H9 (cell line): ENCODE measurements at regions not wholly inside any gene's neighbourhood (a gene's known extent, or its start where the extent isn't known, plus 50 kb on each side); places are given as distances from the start of the nearest gene placed in this dataset.

Experiments
- DNase-seq: peaks from one replicate; pipeline ENCODE4 v3.0.0-alpha.2; 2017
- H2AFZ ChIP-seq: one replicate; pipeline ENCODE4 v1.6.1; 2013; ENCODE audit warnings: mild to moderate bottlenecking, low read length, control low read depth, moderate library complexity
- H2AK5ac ChIP-seq: 2 replicates; pipeline ENCODE4 v1.6.1; 2013; ENCODE audit warnings: low read length, control low read depth, mixed read lengths; ENCODE audit not compliant: insufficient read length
- H2BK120ac ChIP-seq: one replicate; pipeline ENCODE4 v1.6.1; 2013; ENCODE audit warnings: low read depth, mild to moderate bottlenecking, low read length, control low read depth, inconsistent platforms; ENCODE audit not compliant: poor library complexity, severe bottlenecking
- H2BK12ac ChIP-seq: 2 replicates; pipeline ENCODE4 v1.6.1; 2013; ENCODE audit warnings: low read length, control low read depth, mixed read lengths, low read depth; ENCODE audit not compliant: insufficient read length
- H2BK15ac ChIP-seq: 2 replicates; pipeline ENCODE4 v1.6.1; 2013; ENCODE audit warnings: low read depth, low read length, control low read depth
- H2BK20ac ChIP-seq: one replicate; pipeline ENCODE4 v1.6.1; 2013; ENCODE audit warnings: low read depth, mild to moderate bottlenecking, low read length, control low read depth, inconsistent platforms; ENCODE audit not compliant: poor library complexity, severe bottlenecking
- H2BK5ac ChIP-seq: 2 replicates; pipeline ENCODE4 v1.6.1; 2013; ENCODE audit warnings: low read length, control low read depth, mixed read lengths; ENCODE audit not compliant: insufficient read length
- H3K14ac ChIP-seq: 2 replicates; pipeline ENCODE4 v1.6.1; 2013; ENCODE audit warnings: low read length, control low read depth; ENCODE audit not compliant: insufficient read depth
- H3K18ac ChIP-seq: 2 replicates; pipeline ENCODE4 v1.6.1; 2013; ENCODE audit warnings: low read depth, mild to moderate bottlenecking, mixed read lengths, low read length, control low read depth; ENCODE audit not compliant: insufficient read length
- H3K23ac ChIP-seq: 2 replicates; pipeline ENCODE4 v1.6.1; 2013; ENCODE audit warnings: low read length, control low read depth, mixed read lengths, low read depth; ENCODE audit not compliant: insufficient read length
- H3K23me2 ChIP-seq: 2 replicates; pipeline ENCODE4 v1.6.1; 2013; ENCODE audit warnings: low read depth, mild to moderate bottlenecking, mixed read lengths, low read length, control low read depth; ENCODE audit not compliant: insufficient read length, poor library complexity, severe bottlenecking
- H3K27ac ChIP-seq: 2 replicates; pipeline ENCODE4 v1.5.1; 2013; ENCODE audit warnings: low read length, control low read depth, mixed read lengths, low read depth; ENCODE audit not compliant: insufficient read length
- H3K27me3 ChIP-seq: 2 replicates; pipeline ENCODE4 v1.6.1; 2013; ENCODE audit warnings: low read length, control low read depth, inconsistent platforms; ENCODE audit not compliant: insufficient read depth
- H3K4ac ChIP-seq: 2 replicates; pipeline ENCODE4 v1.6.1; 2013; ENCODE audit warnings: low read depth, mild to moderate bottlenecking, control low read depth, inconsistent platforms, low read length, moderate library complexity
- H3K4me1 ChIP-seq: 2 replicates; pipeline ENCODE4 v1.6.1; 2013; ENCODE audit warnings: low read length, control low read depth, inconsistent platforms; ENCODE audit not compliant: insufficient read depth
- H3K4me2 ChIP-seq: 2 replicates; pipeline ENCODE4 v1.6.1; 2013; ENCODE audit warnings: low read length, control low read depth, mixed read lengths; ENCODE audit not compliant: insufficient read length, insufficient read depth
- H3K56ac ChIP-seq: 2 replicates; pipeline ENCODE4 v1.6.1; 2013; ENCODE audit warnings: low read depth, mild to moderate bottlenecking, mixed read lengths, low read length, control low read depth; ENCODE audit not compliant: insufficient read length
- H3K79me1 ChIP-seq: 2 replicates; pipeline ENCODE4 v1.6.1; 2013; ENCODE audit warnings: low read depth, mild to moderate bottlenecking, moderate library complexity, low read length, control low read depth, inconsistent platforms; ENCODE audit not compliant: insufficient read depth, poor library complexity, severe bottlenecking
- H3K79me2 ChIP-seq: 2 replicates; pipeline ENCODE4 v1.6.1; 2013; ENCODE audit warnings: low read length, control low read depth, inconsistent platforms; ENCODE audit not compliant: insufficient read depth
- H3K9ac ChIP-seq: 2 replicates; pipeline ENCODE4 v1.6.1; 2013; ENCODE audit warnings: low read length, control low read depth, mixed read lengths; ENCODE audit not compliant: insufficient read length; ENCODE audit errors: extremely low read depth
- H3K9me3 ChIP-seq: one replicate; pipeline ENCODE4 v1.6.1; 2013; ENCODE audit warnings: low read depth, low read length, inconsistent platforms; ENCODE audit not compliant: control insufficient read depth
- H3T11ph ChIP-seq: one replicate; pipeline ENCODE4 v1.6.1; 2013; ENCODE audit warnings: mild to moderate bottlenecking, low read length, control low read depth, inconsistent platforms
- H4K20me1 ChIP-seq: one replicate; pipeline ENCODE4 v1.6.1; 2013; ENCODE audit not compliant: control insufficient read depth, insufficient read length, insufficient read depth
- H4K5ac ChIP-seq: 2 replicates; pipeline ENCODE4 v1.6.1; 2013; ENCODE audit warnings: low read depth, mild to moderate bottlenecking, mixed read lengths, low read length, control low read depth; ENCODE audit not compliant: insufficient read length
- H4K8ac ChIP-seq: replicated peaks from 2 replicates; pipeline ENCODE4 v1.6.1; 2013; ENCODE audit warnings: low read length, control low read depth, mixed read lengths, low read depth; ENCODE audit not compliant: insufficient read length
- H4K91ac ChIP-seq: 2 replicates; pipeline ENCODE4 v1.6.1; 2013; ENCODE audit warnings: low read depth, mild to moderate bottlenecking, moderate library complexity, mixed read lengths, low read length, control low read depth; ENCODE audit not compliant: insufficient read length
- H3K27ac Mint-ChIP-seq, 3 experiments: 2 replicates in 2 of 3; 3 replicates in 1 of 3; pipeline ENCODE4 v1.8.0; 2020 to 2021; ENCODE audit warnings: mixed read lengths in 3 of 3, mild to moderate bottlenecking in 1 of 3, moderate library complexity in 1 of 3
- H3K27me3 Mint-ChIP-seq: 2 replicates; pipeline ENCODE4 v1.8.0; 2021; ENCODE audit warnings: low read depth, mild to moderate bottlenecking, moderate library complexity, mixed read lengths
- H3K36me3 Mint-ChIP-seq, 3 experiments: 2 replicates in 2 of 3; 3 replicates in 1 of 3; pipeline ENCODE4 v1.8.0; 2020 to 2021; ENCODE audit warnings: low read depth in 3 of 3, mixed read lengths in 3 of 3; ENCODE audit not compliant: insufficient read depth in 1 of 3
- H3K4me1 Mint-ChIP-seq, 2 experiments: 2 replicates each; pipeline ENCODE4 v1.8.0; 2020; ENCODE audit warnings: mixed read lengths in 2 of 2
- H3K4me3 Mint-ChIP-seq, 2 experiments: 2 replicates in 1 of 2; 3 replicates in 1 of 2; pipeline ENCODE4 v1.8.0; 2020 to 2021; ENCODE audit warnings: mild to moderate bottlenecking in 2 of 2, mixed read lengths in 2 of 2, moderate library complexity in 1 of 2
- H3K9me3 Mint-ChIP-seq, 2 experiments: 2 replicates in 1 of 2; 3 replicates in 1 of 2; pipeline ENCODE4 v1.8.0; 2020; ENCODE audit warnings: mild to moderate bottlenecking in 2 of 2, mixed read lengths in 2 of 2, moderate library complexity in 1 of 2
- TF ChIP-seq, protein P1 (sequence below): fragments of 200-600 bp; sonication (generic); conservative IDR thresholded peaks from 3 replicates; pipeline ENCODE4 v1.8.0; 2021; ENCODE audit warnings: antibody characterized with exemption, mild to moderate bottlenecking

- no peaks in the 10 kb centered on the region for H3K4me1 Mint-ChIP-seq
These were observed 261.3 kb upstream of the PCDH15 start for GRCh38 chr10:55062349-55062748.

More at GRCh38 chr10:55062349-55062748, 261.3 kb upstream of the PCDH15 start:
- no peak overlapping the region for H4K8ac ChIP-seq
- H3K9me3 ChIP-seq: no peaks in the 10 kb centered on the region
- H3K18ac ChIP-seq: no peak overlapping the region
- no peak overlapping the region for H3K4ac ChIP-seq
- H3K27ac Mint-ChIP-seq: no peak overlapping the region
- no peak for DNase-seq
- H3K4me2 ChIP-seq: no peak overlapping the region
- H2BK120ac ChIP-seq: no peak overlapping the region
- no peak overlapping the region for H2BK12ac ChIP-seq
- no peak overlapping the region for H3K23ac ChIP-seq
- no peak overlapping the region for H3K14ac ChIP-seq
- H3K79me1 ChIP-seq: no peaks in the 10 kb centered on the region
- no peaks in the 10 kb centered on the region for H3K36me3 Mint-ChIP-seq
- no peaks in the 10 kb centered on the region for H3K4me1 ChIP-seq
- no peak overlapping the region for H2AK5ac ChIP-seq
- no peak overlapping the region for H3K4me3 Mint-ChIP-seq
- H4K20me1 ChIP-seq: no peaks in the 10 kb centered on the region
- no peaks in the 10 kb centered on the region for H3K27me3 Mint-ChIP-seq
- no peak overlapping the region for H3K27ac ChIP-seq
- H4K5ac ChIP-seq: no peak overlapping the region
- H3K27me3 ChIP-seq: no peaks in the 10 kb centered on the region
- H3K79me2 ChIP-seq: no peaks in the 10 kb centered on the region
- H3K23me2 ChIP-seq: no peaks in the 10 kb centered on the region
- H3T11ph ChIP-seq: no peak overlapping the region
- no peak overlapping the region for H3K56ac ChIP-seq
- H2BK5ac ChIP-seq: no peak overlapping the region
- no peak overlapping the region for H2BK20ac ChIP-seq
- TF ChIP-seq, protein P1, sequence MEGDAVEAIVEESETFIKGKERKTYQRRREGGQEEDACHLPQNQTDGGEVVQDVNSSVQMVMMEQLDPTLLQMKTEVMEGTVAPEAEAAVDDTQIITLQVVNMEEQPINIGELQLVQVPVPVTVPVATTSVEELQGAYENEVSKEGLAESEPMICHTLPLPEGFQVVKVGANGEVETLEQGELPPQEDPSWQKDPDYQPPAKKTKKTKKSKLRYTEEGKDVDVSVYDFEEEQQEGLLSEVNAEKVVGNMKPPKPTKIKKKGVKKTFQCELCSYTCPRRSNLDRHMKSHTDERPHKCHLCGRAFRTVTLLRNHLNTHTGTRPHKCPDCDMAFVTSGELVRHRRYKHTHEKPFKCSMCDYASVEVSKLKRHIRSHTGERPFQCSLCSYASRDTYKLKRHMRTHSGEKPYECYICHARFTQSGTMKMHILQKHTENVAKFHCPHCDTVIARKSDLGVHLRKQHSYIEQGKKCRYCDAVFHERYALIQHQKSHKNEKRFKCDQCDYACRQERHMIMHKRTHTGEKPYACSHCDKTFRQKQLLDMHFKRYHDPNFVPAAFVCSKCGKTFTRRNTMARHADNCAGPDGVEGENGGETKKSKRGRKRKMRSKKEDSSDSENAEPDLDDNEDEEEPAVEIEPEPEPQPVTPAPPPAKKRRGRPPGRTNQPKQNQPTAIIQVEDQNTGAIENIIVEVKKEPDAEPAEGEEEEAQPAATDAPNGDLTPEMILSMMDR: no peak
- H3K9ac ChIP-seq: no peak overlapping the region
- no peaks in the 10 kb centered on the region for H3K9me3 Mint-ChIP-seq
- H2AFZ ChIP-seq: no peak overlapping the region
- no peak overlapping the region for H4K91ac ChIP-seq
- H2BK15ac ChIP-seq: no peak overlapping the region
